ENCODE measurements at regions not wholly inside any gene's neighbourhood (a gene's known extent, or its start where the extent isn't known, plus 50 kb on each side); places are given as distances from the start of the nearest gene placed in this dataset.

- Histone ChIP-seq H3K9me3 (replicated peaks; ENCODE audit: control insufficient read depth, insufficient read depth, low read length) (no peaks in the 10 kb centered on the region), H3K9ac (replicated peaks; ENCODE audit: extremely low read depth, insufficient read depth, low read length) (no peak overlapping the region), H3K36me3 (ENCODE audit: control insufficient read depth in 2 of 2, extremely low read depth in 1 of 2, insufficient read depth in 2 of 2, low read length in 2 of 2) (no peaks in the 10 kb centered on the region), H2AFZ (ENCODE audit: low read depth, low read length) (no peak overlapping the region), H3K4me1 (ENCODE audit: control insufficient read depth, extremely low read depth, insufficient read depth, low read length) (no peaks in the 10 kb centered on the region), H3K27me3 (ENCODE audit: control insufficient read depth in 2 of 2, insufficient read depth in 2 of 2, low read length in 2 of 2) (no peaks in the 10 kb centered on the region), H3K4me3 (replicated peaks in 1 of 3; ENCODE audit: insufficient read depth in 1 of 3, low read depth in 1 of 3, low read length in 3 of 3) (no peak overlapping the region), H3K4me2 (ENCODE audit: insufficient read depth, low read length) (no peak overlapping the region), H4K20me1 (replicated peaks; ENCODE audit: control insufficient read depth, extremely low read depth, insufficient read depth, low read length) (no peaks in the 10 kb centered on the region), H3K9me1 (replicated peaks; ENCODE audit: control insufficient read depth, extremely low read depth, insufficient read depth, low read length) (no peaks in the 10 kb centered on the region), H3K79me2 (ENCODE audit: control insufficient read depth, insufficient read depth, low read length) (no peaks in the 10 kb centered on the region), H3K27ac (ENCODE audit: insufficient read depth, low read depth, low read length) (no peak overlapping the region)
- TF ChIP-seq FOS (IDR thresholded peaks at IDR 0.05; ENCODE audit: borderline replicate concordance, insufficient read depth, low read length) = no peak
- TF ChIP-seq JUN (IDR thresholded peaks at IDR 0.05; ENCODE audit: borderline replicate concordance, insufficient read depth, insufficient read length, low read depth) = no peak
- no peak for TF ChIP-seq POLR2AphosphoS5 (IDR thresholded peaks at IDR 0.05; ENCODE audit: insufficient read depth, low read depth, low read length)
- no peak for TF ChIP-seq GATA2 (IDR thresholded peaks at IDR 0.05; ENCODE audit: insufficient read depth, insufficient read length, low read depth, low read length)
- TF ChIP-seq MYC (IDR thresholded peaks at IDR 0.05; ENCODE audit: low read depth, low read length) = no peak
- TF ChIP-seq MAX (IDR thresholded peaks at IDR 0.05; ENCODE audit: insufficient read depth, insufficient read length) = no peak
- TF ChIP-seq CTCF (IDR thresholded peaks at IDR 0.05; ENCODE audit: extremely low read depth in 1 of 2, insufficient read depth in 1 of 2, low read depth in 1 of 2, low read length in 2 of 2) = no peak
- TF ChIP-seq POLR2A (IDR thresholded peaks at IDR 0.05; ENCODE audit: low read depth, low read length) = no peak
- no peak for TF ChIP-seq EZH2 (IDR thresholded peaks at IDR 0.05; ENCODE audit: borderline replicate concordance, low read depth, low read length, severe bottlenecking)
- POLR2A ChIA-PET = no interaction called here
- DNase-seq (ENCODE audit: low read depth, low spot score) (no peak), FAIRE-seq (no peak)
- dilution Hi-C loops (cut with MboI; ENCODE audit: extremely low pct_ligation_motif_present, low sequenced_read_pairs) = no loop called here
- no TSS peak for BruUV-seq (replicated peaks)
- intact Hi-C loops (cut with micrococcal nuclease) = no loop called here
- CTCF ChIA-PET = no interaction called here
Measured at GRCh38 chr7:81079746-81080145, 160.9 kb upstream of the SEMA3C start.
